ENCODE measurements at regions not wholly inside any gene's neighbourhood (a gene's known extent, or its start where the extent isn't known, plus 50 kb on each side); places are given as distances from the start of the nearest gene placed in this dataset.

DNA sequence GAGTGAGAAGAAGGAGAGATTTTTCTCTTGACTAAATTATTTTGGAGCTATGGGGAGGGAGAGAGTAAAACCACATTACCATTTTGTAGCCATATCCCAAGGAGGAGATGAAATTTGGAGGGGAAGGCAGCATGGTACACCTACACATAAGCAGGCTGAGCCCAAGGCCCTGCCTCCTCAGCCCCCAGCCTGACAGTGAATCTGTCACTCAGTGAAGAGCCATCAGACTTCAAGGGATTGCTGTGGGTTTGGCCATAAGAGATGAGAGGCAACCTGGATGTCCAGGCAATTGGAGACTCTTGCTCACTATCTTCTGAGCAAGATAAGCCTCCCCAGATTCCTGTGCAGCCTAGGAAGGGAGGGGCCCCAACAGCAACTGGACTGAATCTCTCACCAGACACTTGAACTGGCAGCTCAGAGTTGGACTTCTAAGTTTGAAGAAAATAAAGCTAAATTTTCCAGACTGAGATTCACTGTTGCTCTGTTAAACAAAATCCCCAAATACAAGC, 216.6 kb downstream of the SEMA6A start:
- TF ChIP-seq POLR2A (IDR thresholded peaks at IDR 0.05; ENCODE audit: extremely low read depth, insufficient read length), result no peak
- TF ChIP-seq, protein P1, sequence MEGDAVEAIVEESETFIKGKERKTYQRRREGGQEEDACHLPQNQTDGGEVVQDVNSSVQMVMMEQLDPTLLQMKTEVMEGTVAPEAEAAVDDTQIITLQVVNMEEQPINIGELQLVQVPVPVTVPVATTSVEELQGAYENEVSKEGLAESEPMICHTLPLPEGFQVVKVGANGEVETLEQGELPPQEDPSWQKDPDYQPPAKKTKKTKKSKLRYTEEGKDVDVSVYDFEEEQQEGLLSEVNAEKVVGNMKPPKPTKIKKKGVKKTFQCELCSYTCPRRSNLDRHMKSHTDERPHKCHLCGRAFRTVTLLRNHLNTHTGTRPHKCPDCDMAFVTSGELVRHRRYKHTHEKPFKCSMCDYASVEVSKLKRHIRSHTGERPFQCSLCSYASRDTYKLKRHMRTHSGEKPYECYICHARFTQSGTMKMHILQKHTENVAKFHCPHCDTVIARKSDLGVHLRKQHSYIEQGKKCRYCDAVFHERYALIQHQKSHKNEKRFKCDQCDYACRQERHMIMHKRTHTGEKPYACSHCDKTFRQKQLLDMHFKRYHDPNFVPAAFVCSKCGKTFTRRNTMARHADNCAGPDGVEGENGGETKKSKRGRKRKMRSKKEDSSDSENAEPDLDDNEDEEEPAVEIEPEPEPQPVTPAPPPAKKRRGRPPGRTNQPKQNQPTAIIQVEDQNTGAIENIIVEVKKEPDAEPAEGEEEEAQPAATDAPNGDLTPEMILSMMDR (IDR thresholded peaks at IDR 0.05; ENCODE audit: low read depth, low read length), result no peak

All from NB4 (cell line).